H9 (cell line): ENCODE measurements at regions not wholly inside any gene's neighbourhood (a gene's known extent, or its start where the extent isn't known, plus 50 kb on each side); places are given as distances from the start of the nearest gene placed in this dataset.

Experiments used
- DNase-seq: peaks from one replicate; pipeline ENCODE4 v3.0.0-alpha.2; 2017
- H2AFZ ChIP-seq: one replicate; pipeline ENCODE4 v1.6.1; 2013; ENCODE audit warnings: mild to moderate bottlenecking, low read length, control low read depth, moderate library complexity
- H2AK5ac ChIP-seq: 2 replicates; pipeline ENCODE4 v1.6.1; 2013; ENCODE audit warnings: low read length, control low read depth, mixed read lengths; ENCODE audit not compliant: insufficient read length
- H2BK120ac ChIP-seq: one replicate; pipeline ENCODE4 v1.6.1; 2013; ENCODE audit warnings: low read depth, mild to moderate bottlenecking, low read length, control low read depth, inconsistent platforms; ENCODE audit not compliant: poor library complexity, severe bottlenecking
- H2BK12ac ChIP-seq: 2 replicates; pipeline ENCODE4 v1.6.1; 2013; ENCODE audit warnings: low read length, control low read depth, mixed read lengths, low read depth; ENCODE audit not compliant: insufficient read length
- H2BK15ac ChIP-seq: 2 replicates; pipeline ENCODE4 v1.6.1; 2013; ENCODE audit warnings: low read depth, low read length, control low read depth
- H2BK20ac ChIP-seq: one replicate; pipeline ENCODE4 v1.6.1; 2013; ENCODE audit warnings: low read depth, mild to moderate bottlenecking, low read length, control low read depth, inconsistent platforms; ENCODE audit not compliant: poor library complexity, severe bottlenecking
- H2BK5ac ChIP-seq: 2 replicates; pipeline ENCODE4 v1.6.1; 2013; ENCODE audit warnings: low read length, control low read depth, mixed read lengths; ENCODE audit not compliant: insufficient read length
- H3K14ac ChIP-seq: 2 replicates; pipeline ENCODE4 v1.6.1; 2013; ENCODE audit warnings: low read length, control low read depth; ENCODE audit not compliant: insufficient read depth
- H3K18ac ChIP-seq: 2 replicates; pipeline ENCODE4 v1.6.1; 2013; ENCODE audit warnings: low read depth, mild to moderate bottlenecking, mixed read lengths, low read length, control low read depth; ENCODE audit not compliant: insufficient read length
- H3K23ac ChIP-seq: 2 replicates; pipeline ENCODE4 v1.6.1; 2013; ENCODE audit warnings: low read length, control low read depth, mixed read lengths, low read depth; ENCODE audit not compliant: insufficient read length
- H3K23me2 ChIP-seq: 2 replicates; pipeline ENCODE4 v1.6.1; 2013; ENCODE audit warnings: low read depth, mild to moderate bottlenecking, mixed read lengths, low read length, control low read depth; ENCODE audit not compliant: insufficient read length, poor library complexity, severe bottlenecking
- H3K27ac ChIP-seq: 2 replicates; pipeline ENCODE4 v1.5.1; 2013; ENCODE audit warnings: low read length, control low read depth, mixed read lengths, low read depth; ENCODE audit not compliant: insufficient read length
- H3K27me3 ChIP-seq: 2 replicates; pipeline ENCODE4 v1.6.1; 2013; ENCODE audit warnings: low read length, control low read depth, inconsistent platforms; ENCODE audit not compliant: insufficient read depth
- H3K4ac ChIP-seq: 2 replicates; pipeline ENCODE4 v1.6.1; 2013; ENCODE audit warnings: low read depth, mild to moderate bottlenecking, control low read depth, inconsistent platforms, low read length, moderate library complexity
- H3K4me1 ChIP-seq: 2 replicates; pipeline ENCODE4 v1.6.1; 2013; ENCODE audit warnings: low read length, control low read depth, inconsistent platforms; ENCODE audit not compliant: insufficient read depth
- H3K4me2 ChIP-seq: 2 replicates; pipeline ENCODE4 v1.6.1; 2013; ENCODE audit warnings: low read length, control low read depth, mixed read lengths; ENCODE audit not compliant: insufficient read length, insufficient read depth
- H3K56ac ChIP-seq: 2 replicates; pipeline ENCODE4 v1.6.1; 2013; ENCODE audit warnings: low read depth, mild to moderate bottlenecking, mixed read lengths, low read length, control low read depth; ENCODE audit not compliant: insufficient read length
- H3K79me1 ChIP-seq: 2 replicates; pipeline ENCODE4 v1.6.1; 2013; ENCODE audit warnings: low read depth, mild to moderate bottlenecking, moderate library complexity, low read length, control low read depth, inconsistent platforms; ENCODE audit not compliant: insufficient read depth, poor library complexity, severe bottlenecking
- H3K79me2 ChIP-seq: 2 replicates; pipeline ENCODE4 v1.6.1; 2013; ENCODE audit warnings: low read length, control low read depth, inconsistent platforms; ENCODE audit not compliant: insufficient read depth
- H3K9ac ChIP-seq: 2 replicates; pipeline ENCODE4 v1.6.1; 2013; ENCODE audit warnings: low read length, control low read depth, mixed read lengths; ENCODE audit not compliant: insufficient read length; ENCODE audit errors: extremely low read depth
- H3K9me3 ChIP-seq: one replicate; pipeline ENCODE4 v1.6.1; 2013; ENCODE audit warnings: low read depth, low read length, inconsistent platforms; ENCODE audit not compliant: control insufficient read depth
- H3T11ph ChIP-seq: one replicate; pipeline ENCODE4 v1.6.1; 2013; ENCODE audit warnings: mild to moderate bottlenecking, low read length, control low read depth, inconsistent platforms
- H4K20me1 ChIP-seq: one replicate; pipeline ENCODE4 v1.6.1; 2013; ENCODE audit not compliant: control insufficient read depth, insufficient read length, insufficient read depth
- H4K5ac ChIP-seq: 2 replicates; pipeline ENCODE4 v1.6.1; 2013; ENCODE audit warnings: low read depth, mild to moderate bottlenecking, mixed read lengths, low read length, control low read depth; ENCODE audit not compliant: insufficient read length
- H4K8ac ChIP-seq: replicated peaks from 2 replicates; pipeline ENCODE4 v1.6.1; 2013; ENCODE audit warnings: low read length, control low read depth, mixed read lengths, low read depth; ENCODE audit not compliant: insufficient read length
- H4K91ac ChIP-seq: 2 replicates; pipeline ENCODE4 v1.6.1; 2013; ENCODE audit warnings: low read depth, mild to moderate bottlenecking, moderate library complexity, mixed read lengths, low read length, control low read depth; ENCODE audit not compliant: insufficient read length
- H3K27ac Mint-ChIP-seq, 3 experiments: 2 replicates in 2 of 3; 3 replicates in 1 of 3; pipeline ENCODE4 v1.8.0; 2020 to 2021; ENCODE audit warnings: mixed read lengths in 3 of 3, mild to moderate bottlenecking in 1 of 3, moderate library complexity in 1 of 3
- H3K27me3 Mint-ChIP-seq: 2 replicates; pipeline ENCODE4 v1.8.0; 2021; ENCODE audit warnings: low read depth, mild to moderate bottlenecking, moderate library complexity, mixed read lengths
- H3K36me3 Mint-ChIP-seq, 3 experiments: 2 replicates in 2 of 3; 3 replicates in 1 of 3; pipeline ENCODE4 v1.8.0; 2020 to 2021; ENCODE audit warnings: low read depth in 3 of 3, mixed read lengths in 3 of 3; ENCODE audit not compliant: insufficient read depth in 1 of 3
- H3K4me1 Mint-ChIP-seq, 2 experiments: 2 replicates each; pipeline ENCODE4 v1.8.0; 2020; ENCODE audit warnings: mixed read lengths in 2 of 2
- H3K4me3 Mint-ChIP-seq, 2 experiments: 2 replicates in 1 of 2; 3 replicates in 1 of 2; pipeline ENCODE4 v1.8.0; 2020 to 2021; ENCODE audit warnings: mild to moderate bottlenecking in 2 of 2, mixed read lengths in 2 of 2, moderate library complexity in 1 of 2
- H3K9me3 Mint-ChIP-seq, 2 experiments: 2 replicates in 1 of 2; 3 replicates in 1 of 2; pipeline ENCODE4 v1.8.0; 2020; ENCODE audit warnings: mild to moderate bottlenecking in 2 of 2, mixed read lengths in 2 of 2, moderate library complexity in 1 of 2
- CTCF ChIP-seq: fragments of 200-600 bp; sonication (generic); conservative IDR thresholded peaks from 3 replicates; pipeline ENCODE4 v1.8.0; 2021; ENCODE audit warnings: antibody characterized with exemption, mild to moderate bottlenecking

GRCh38 chr2:192412394-192412793, 217.7 kb upstream of the TMEFF2 start:
- H3K27ac Mint-ChIP-seq: no peak overlapping the region
- H2AK5ac ChIP-seq: no peak overlapping the region

More at GRCh38 chr2:192412394-192412793, 217.7 kb upstream of the TMEFF2 start:
- H3K23me2 ChIP-seq: no peaks in the 10 kb centered on the region
- Mint-ChIP-seq H3K36me3 (no peaks in the 10 kb centered on the region), H3K27me3 (no peaks in the 10 kb centered on the region), H3K4me3 (no peak overlapping the region), H3K4me1 (peaks cover 10 to 11% of the 10 kb centered on the region in 2 experiments), H3K9me3 (no peaks in the 10 kb centered on the region; a peak in 1 of 5 replicates)
- no peak for DNase-seq
- H2BK15ac ChIP-seq: no peak overlapping the region
- H4K91ac ChIP-seq: no peak overlapping the region
- no peak overlapping the region for H2AFZ ChIP-seq
- H3K27ac ChIP-seq: no peak overlapping the region
- no peak overlapping the region for H3K4ac ChIP-seq
- no peak overlapping the region for H2BK5ac ChIP-seq
- H3K18ac ChIP-seq: no peak overlapping the region
- no peak overlapping the region for H3K9ac ChIP-seq
- H4K5ac ChIP-seq: no peak overlapping the region
- H3K27me3 ChIP-seq: no peaks in the 10 kb centered on the region
- no peak overlapping the region for H4K8ac ChIP-seq
- H3K4me1 ChIP-seq: no peaks in the 10 kb centered on the region
- H3K79me2 ChIP-seq: no peaks in the 10 kb centered on the region
- H3K79me1 ChIP-seq: no peaks in the 10 kb centered on the region
- no peak overlapping the region for H2BK120ac ChIP-seq
- no peaks in the 10 kb centered on the region for H4K20me1 ChIP-seq
- no peak overlapping the region for H3K4me2 ChIP-seq
- no peak overlapping the region for H3T11ph ChIP-seq
- no peak overlapping the region for H3K23ac ChIP-seq
- no peak overlapping the region for H3K14ac ChIP-seq
- H2BK12ac ChIP-seq: no peak overlapping the region
- TF ChIP-seq CTCF: no peak
- H2BK20ac ChIP-seq: no peak overlapping the region
- H3K56ac ChIP-seq: no peak overlapping the region
- no peaks in the 10 kb centered on the region for H3K9me3 ChIP-seq
